Right cardiac atrium (tissue), 5 donors: ENCODE measurements at regions not wholly inside any gene's neighbourhood (a gene's known extent, or its start where the extent isn't known, plus 50 kb on each side); places are given as distances from the start of the nearest gene placed in this dataset.
A peak's percentile ranks its signal among the peaks of the same experiment; 100 is the strongest.
"Not testable (repeated sequence)": the region's sequence is repeated elsewhere in the genome, so short reads cannot be mapped to it uniquely, and the experiment has no call there.

ENCODE experiments used
- ATAC-seq, 2 donors: fragments of 200-7000 bp; cut with Tn5 transposase; one replicate each; pipeline versions ENCODE4 v1.8.0 to v1.9.1; 2020; ENCODE audit warnings: moderate library complexity in 2 of 2, mild to moderate bottlenecking in 1 of 2
- DNase-seq, 3 donors: peaks; one replicate each; pipeline ENCODE4 v3.0.0-alpha.2; 2020
- H3K27ac ChIP-seq: one replicate; pipeline ENCODE4 v1.5.1; 2013; ENCODE audit warnings: mild to moderate bottlenecking, low read length, control low read depth, moderate library complexity
- H3K27me3 ChIP-seq: one replicate; pipeline ENCODE4 v1.6.1; 2013; ENCODE audit not compliant: control insufficient read depth, insufficient read depth
- H3K4me1 ChIP-seq: one replicate; pipeline ENCODE4 v1.6.1; 2013; ENCODE audit warnings: low read length; ENCODE audit not compliant: control insufficient read depth, insufficient read depth
- H3K4me3 ChIP-seq: one replicate; pipeline ENCODE4 v1.5.1; 2013; ENCODE audit warnings: low read length, control low read depth
- H3K9me3 ChIP-seq: one replicate; pipeline ENCODE4 v1.6.1; 2013; ENCODE audit warnings: low read length; ENCODE audit not compliant: control insufficient read depth
- WGBS: extraction: QIAGEN DNeasy Blood & Tissue Kit; methylation state at CpG from one replicate; pipeline ENCODE4 v1.1.7; 2013; 5-methylcytosine and 5-hydroxymethylcytosine counted together
- intact Hi-C, 4 donors: fragments of 100-400 bp; cut with DNase I; formaldehyde crosslinking; loops; one replicate each; pipeline versions ENCODE4 v1.11.0 to v1.14.0; 2022 to 2023
- donor health status: healthy with polysubstance abuse.
- donor health status: DM: no; HTN: yes; CAD: no.
- donor health status: DM: no; HTN: no; CAD: no.
- donor health status: DM: no; HTN: yes; CAD: no; lungs with severe emphysema.
- donor health status: DM: yes; HTN: yes; CAD: no.

- ATAC-seq (no peak), DNase-seq (no peak)
- Histone ChIP-seq H3K4me1 (no peaks in the 10 kb centered on the region), H3K9me3 (no peaks in the 10 kb centered on the region), H3K4me3 (no peak overlapping the region), H3K27me3 (no peaks in the 10 kb centered on the region), H3K27ac (no peak overlapping the region)
- intact Hi-C loops, result no loop called here
- WGBS, result 83% methylated on average over 16 of the region's 16 CpGs
Observed at GRCh38 chr5:179405426-179406030, 60.3 kb upstream of the ADAMTS2 start.

- Histone ChIP-seq H3K27me3 (no peaks in the 10 kb centered on the region), H3K27ac (no peak overlapping the region), H3K4me3 (no peak overlapping the region), H3K9me3 (no peaks in the 10 kb centered on the region), H3K4me1 (no peaks in the 10 kb centered on the region)
- 83% methylated on average over 2 of the region's 2 CpGs for WGBS
- ATAC-seq, result no peak
- DNase-seq, result no peak
- intact Hi-C loops, result no loop called here
Observed at GRCh38 chr5:179405054-179405416, 59.8 kb upstream of the ADAMTS2 start.

- intact Hi-C loops, result no loop called here
Observed at GRCh38 chr5:179404321-179405053, 59.2 kb upstream of the ADAMTS2 start.

GRCh38 chr5:179403426-179404147 lies 58.3 kb upstream of the ADAMTS2 start:
- Histone ChIP-seq H3K4me3 (no peak overlapping the region), H3K4me1 (no peaks in the 10 kb centered on the region), H3K27ac (no peak overlapping the region), H3K27me3 (no peaks in the 10 kb centered on the region), H3K9me3 (no peaks in the 10 kb centered on the region)
- DNase-seq, result no peak
- intact Hi-C loops, result no loop called here
- no peak for ATAC-seq
- WGBS, result 61% methylated on average over 6 of the region's 6 CpGs

More at GRCh38 chr5:179404321-179405053, 59.2 kb upstream of the ADAMTS2 start:
- Histone ChIP-seq H3K4me3 (no peak overlapping the region), H3K9me3 (no peaks in the 10 kb centered on the region), H3K4me1 (no peaks in the 10 kb centered on the region), H3K27me3 (no peaks in the 10 kb centered on the region), H3K27ac (no peak overlapping the region)
- DNase-seq, result peak in 1 of 3 donors; percentile 42
- WGBS, result 76% methylated on average over 6 of the region's 6 CpGs
- peak in 1 of 2 donors; percentile 34 for ATAC-seq

GRCh38 chr5:179400435-179400834 lies 55.2 kb upstream of the ADAMTS2 start:
- 69% methylated on average over 2 of the region's 2 CpGs for WGBS
- ATAC-seq, intact Hi-C loops: not testable (repeated sequence)

GRCh38 chr5:179400020-179400419 lies 54.8 kb upstream of the ADAMTS2 start:
- Histone ChIP-seq H3K9me3 (no peaks in the 10 kb centered on the region), H3K27ac (no peak overlapping the region), H3K4me3 (no peak overlapping the region), H3K27me3 (no peaks in the 10 kb centered on the region), H3K4me1 (no peaks in the 10 kb centered on the region)
- intact Hi-C loops, result no loop called here
- 47% methylated on average over 3 of the region's 3 CpGs for WGBS
- no peak for DNase-seq
- no peak for ATAC-seq

More at GRCh38 chr5:179400435-179400834, 55.2 kb upstream of the ADAMTS2 start:
- not testable (repeated sequence) for H3K4me1 ChIP-seq, H3K4me3 ChIP-seq, H3K27ac ChIP-seq, H3K27me3 ChIP-seq, H3K9me3 ChIP-seq, DNase-seq

- H3K27me3 ChIP-seq, intact Hi-C loops, ATAC-seq, H3K4me1 ChIP-seq, H3K4me3 ChIP-seq, H3K27ac ChIP-seq, DNase-seq, H3K9me3 ChIP-seq: not testable (repeated sequence)
- WGBS, result 85% methylated on average over 2 of the region's 2 CpGs
Observed at GRCh38 chr5:179399327-179399726, 54.1 kb upstream of the ADAMTS2 start.

GRCh38 chr5:179397516-179397915 lies 52.3 kb upstream of the ADAMTS2 start:
- intact Hi-C loops, result no loop called here
- DNase-seq (no peak), ATAC-seq (no peak)
- whole genome bisulfite sequencing, result 19% methylated on average over 3 of the region's 3 CpGs
- H3K9me3 ChIP-seq, result peaks cover 2% of the 10 kb centered on the region
- H3K4me3 ChIP-seq, result no peak overlapping the region
- H3K27ac ChIP-seq, result no peak overlapping the region
- H3K4me1 ChIP-seq, result no peaks in the 10 kb centered on the region
- no peaks in the 10 kb centered on the region for H3K27me3 ChIP-seq
